Forelimb muscle (tissue), 1 donor: ENCODE measurements at regions not wholly inside any gene's neighbourhood (a gene's known extent, or its start where the extent isn't known, plus 50 kb on each side); places are given as distances from the start of the nearest gene placed in this dataset.
"Not testable (repeated sequence)": the region's sequence is repeated elsewhere in the genome, so short reads cannot be mapped to it uniquely, and the experiment has no call there.

ENCODE experiments used
- DNase-seq: peaks from one replicate; pipeline ENCODE4 v3.0.0-alpha.2; 2013; ENCODE audit warnings: low read depth

DNA sequence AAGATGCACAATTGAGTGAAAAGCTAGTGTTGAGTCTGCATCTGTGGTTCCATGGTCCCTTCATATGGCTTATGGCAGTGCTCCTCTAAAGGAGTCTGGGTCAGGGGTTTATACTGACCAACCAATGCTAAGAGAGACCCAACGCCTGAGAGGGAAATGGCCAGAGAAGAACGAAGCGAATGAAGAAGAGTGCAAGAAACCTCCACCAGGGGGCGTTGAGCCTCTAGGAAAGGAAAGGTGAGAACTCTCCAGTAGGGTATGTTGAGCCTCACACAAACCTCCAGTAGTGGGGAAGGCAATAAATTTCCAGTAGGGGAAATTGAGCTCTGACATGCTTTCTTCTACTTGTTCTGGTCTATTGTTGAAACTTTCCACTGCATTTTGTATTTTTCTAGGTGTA, 470.6 kb downstream of the PRDM9 start:
- DNase-seq, result no peak

DNA sequence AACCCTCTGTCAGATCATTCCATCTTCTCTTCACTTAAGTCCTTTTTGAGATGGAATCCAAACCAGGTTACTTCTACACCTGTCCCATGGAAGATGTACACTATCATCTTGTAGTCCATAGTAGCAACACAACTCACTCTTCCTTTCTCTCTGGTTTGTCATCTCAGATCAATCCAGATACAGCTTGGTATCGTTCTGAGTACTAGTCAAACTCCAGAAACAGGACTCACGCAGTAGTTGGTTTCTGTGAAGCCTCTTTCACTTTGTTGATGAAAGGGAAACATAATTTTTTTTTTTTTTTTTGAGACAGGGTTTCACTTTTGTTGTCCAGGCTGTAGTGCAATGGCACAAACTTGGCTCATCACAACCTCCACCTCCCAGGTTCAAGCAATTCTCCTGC, 484.0 kb downstream of the PRDM9 start:
- DNase-seq, result no peak

DNA sequence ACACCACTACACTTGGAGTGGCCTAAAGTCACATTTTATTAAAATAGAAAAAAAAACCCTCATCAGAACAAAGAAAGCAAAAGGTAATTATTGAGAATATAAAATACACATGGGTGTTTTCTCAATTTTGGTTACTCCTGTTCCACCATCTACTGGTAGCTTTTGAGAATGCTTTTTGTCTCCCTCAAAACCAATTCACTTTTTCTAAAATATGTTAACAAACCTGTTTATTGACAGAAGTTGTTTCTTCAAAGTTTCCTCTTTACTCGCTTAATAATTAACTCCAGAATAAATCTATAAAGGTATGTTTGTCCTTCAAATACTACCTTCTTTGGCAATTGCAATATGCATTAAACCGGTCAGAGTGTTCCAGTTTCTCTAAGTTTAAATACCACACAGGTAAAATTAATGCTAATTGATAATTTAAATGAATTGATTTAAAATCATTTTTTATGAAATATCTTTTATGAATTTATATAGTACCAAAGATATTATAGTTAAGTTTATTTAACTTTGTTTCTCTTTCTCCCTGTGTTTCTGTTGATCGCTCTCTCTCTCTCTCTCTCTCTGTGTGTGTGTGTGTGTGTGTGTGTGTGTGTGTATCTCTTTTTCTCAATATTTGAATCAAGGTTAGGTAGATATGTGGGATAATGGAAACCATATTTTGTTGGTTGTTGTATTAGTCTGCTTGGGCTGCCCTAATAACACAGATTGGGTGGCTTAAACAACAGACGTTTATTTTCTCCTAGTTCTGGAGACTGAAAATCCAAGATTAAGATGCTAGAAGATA, 487.4 kb downstream of the PRDM9 start:
- DNase-seq, result no peak

DNA sequence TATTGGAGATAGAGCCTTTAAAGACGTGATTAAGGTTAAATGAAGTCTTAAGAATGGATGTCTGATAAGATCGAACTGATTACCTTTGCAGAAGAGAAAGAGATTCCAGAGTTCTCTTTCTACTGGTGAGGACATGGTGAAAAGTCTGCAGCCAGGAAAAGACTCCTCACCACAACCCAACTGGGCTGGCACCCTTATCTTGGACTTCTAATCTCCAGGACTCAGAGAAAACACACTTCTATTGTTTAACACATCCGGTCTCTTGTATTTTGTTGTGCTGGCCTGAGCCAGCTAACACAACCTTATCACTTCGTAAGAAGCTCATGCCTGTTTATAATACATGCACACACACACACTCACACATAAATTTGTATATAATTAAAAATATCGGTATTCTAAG, 489.1 kb downstream of the PRDM9 start:
- no peak for DNase-seq

DNA sequence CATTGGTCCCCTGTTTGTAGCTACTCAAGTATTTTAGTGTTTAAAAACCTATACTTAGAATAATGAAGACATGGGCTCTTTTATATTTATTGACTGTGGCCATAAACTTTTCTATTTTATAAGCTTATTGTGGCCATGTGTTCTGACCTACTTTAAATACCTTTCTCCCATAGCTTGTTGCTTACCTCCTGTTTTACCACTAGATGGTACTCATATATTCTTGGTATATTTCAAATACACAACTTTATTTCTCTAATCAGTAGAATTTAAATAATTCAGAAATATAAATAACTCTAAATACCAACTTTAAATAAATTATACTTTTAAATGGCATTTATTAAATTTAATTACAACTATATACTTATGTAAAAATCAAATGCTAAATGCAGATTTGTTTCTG, 498.0 kb downstream of the PRDM9 start:
- no peak for DNase-seq

DNA sequence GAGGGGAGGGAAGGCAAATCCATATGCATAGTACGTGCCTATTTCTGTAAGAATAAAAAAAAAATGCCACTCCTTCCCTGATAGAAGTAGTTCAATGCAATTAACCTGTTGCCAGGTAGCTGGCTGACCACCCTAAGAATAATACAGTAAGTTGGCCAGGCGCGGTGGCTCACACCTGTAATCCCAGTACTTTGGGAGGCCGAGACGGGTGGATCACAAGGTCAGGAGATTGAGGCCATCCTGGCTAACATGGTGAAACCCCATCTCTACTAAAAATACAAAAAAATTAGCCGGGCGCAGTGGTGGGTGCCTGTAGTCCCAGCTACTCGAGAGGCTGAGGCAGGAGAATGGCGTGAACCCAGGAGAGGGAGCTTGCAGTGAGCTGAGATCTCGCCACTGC, 510.3 kb downstream of the PRDM9 start:
- not testable (repeated sequence) for DNase-seq

DNA sequence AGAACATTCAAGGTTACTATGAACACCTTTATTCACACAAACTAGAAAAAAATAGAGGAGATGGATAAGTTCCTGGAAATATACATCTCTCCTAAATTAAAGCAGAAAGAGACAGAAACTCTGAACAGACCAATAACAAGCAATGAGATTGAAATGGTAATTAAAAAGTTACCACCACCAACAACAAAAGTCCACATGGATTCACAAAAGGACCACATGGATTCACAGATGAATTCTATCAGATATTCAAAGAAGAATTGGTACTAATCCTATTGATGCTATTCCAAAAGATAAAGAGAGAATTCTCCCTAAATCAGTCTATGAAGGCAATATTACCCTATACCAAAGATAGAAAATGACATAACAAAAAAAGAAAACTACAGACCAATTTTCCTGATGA, 518.9 kb downstream of the PRDM9 start:
- no peak for DNase-seq

DNA sequence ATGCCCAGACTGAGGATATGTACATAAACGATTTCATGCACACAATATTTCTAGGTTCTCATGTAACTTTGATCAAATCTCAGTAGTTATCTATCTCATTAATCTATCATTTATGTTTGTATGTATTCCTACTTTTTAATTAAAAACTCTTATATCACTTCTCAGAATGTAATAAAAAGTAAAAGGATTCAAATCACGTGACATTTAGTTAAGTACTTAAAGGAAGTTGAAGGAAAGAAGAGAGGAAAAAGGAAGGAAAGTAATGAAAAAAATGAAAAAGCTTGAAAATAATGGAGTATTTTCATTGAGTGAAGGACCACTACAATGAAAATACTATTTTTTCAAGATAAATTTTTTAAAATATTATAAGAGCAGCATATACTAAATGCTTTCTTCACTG, 535.3 kb downstream of the PRDM9 start:
- no peak for DNase-seq

DNA sequence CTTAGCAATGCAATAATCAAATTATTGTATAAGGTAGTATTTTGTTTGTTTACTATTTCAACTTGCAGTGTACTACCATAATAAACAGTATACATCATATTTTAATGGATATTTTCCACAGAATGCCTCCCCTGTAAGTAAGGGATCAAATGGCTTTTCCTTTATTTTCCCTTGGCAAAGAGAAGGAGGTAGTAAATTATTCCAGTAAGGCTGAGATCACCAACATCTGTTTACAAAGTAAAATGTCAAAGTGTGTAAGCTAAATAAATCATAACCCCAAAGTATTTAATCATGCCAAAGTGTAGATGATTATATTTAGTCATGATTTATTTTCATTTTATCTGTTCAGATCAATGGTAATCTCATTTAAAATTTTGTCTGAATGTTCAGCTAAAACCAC, 537.6 kb downstream of the PRDM9 start:
- DNase-seq, result no peak

DNA sequence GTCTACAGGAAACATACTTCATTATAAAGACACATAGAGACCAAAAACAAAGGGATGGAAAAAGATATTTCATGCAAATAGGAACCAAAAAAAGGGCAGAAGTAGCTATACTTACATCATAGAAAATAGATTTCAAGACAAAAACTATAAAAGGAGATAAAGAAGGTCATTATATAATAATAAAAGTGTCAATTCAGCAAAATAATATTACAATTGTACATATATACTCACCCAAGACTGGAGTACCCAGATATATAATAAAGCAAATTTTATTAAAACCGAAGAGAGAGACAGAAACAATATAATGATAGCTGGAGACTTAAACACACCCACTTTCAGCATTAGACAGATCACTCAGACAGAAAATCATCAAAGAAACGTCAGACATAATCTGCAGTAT, 546.3 kb downstream of the PRDM9 start:
- no peak for DNase-seq

DNA sequence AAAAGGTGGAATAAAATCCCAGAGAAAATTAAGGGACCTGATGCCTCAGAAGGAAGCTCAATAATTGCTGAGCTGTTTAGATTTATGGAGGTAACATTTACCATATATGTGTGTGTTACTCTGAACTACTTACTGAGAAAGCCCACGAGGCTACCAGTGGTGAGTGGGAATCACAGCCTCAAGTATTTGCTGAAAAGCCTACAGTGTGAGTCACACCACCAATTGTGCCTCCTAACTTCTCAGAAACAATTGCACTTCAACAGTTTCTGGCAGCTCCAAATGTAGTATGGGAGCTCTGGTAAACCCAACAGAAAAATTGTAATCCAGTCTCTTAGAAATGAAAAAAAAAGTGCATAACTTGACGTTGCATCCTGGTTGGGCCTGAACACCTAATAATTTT, 551.6 kb downstream of the PRDM9 start:
- DNase-seq, result no peak

DNA sequence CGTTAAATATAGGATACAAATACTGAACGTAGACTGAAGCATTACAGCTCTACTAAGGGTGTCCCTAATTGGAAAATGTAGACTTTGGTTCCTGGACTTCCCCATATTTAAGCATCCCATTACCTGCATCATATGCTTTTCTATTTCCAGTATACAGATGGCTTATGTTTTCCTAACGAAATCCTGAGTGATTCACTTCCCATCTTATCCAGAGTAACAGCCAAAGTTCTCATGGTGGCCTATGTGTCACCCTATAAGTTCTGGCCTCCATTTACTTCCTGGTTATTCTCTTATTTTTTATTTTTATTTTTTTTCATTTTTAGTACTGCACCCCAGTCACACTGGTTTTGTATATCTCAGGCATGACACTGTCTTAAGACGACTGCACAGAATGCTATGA, 552.3 kb downstream of the PRDM9 start:
- DNase-seq, result no peak

DNA sequence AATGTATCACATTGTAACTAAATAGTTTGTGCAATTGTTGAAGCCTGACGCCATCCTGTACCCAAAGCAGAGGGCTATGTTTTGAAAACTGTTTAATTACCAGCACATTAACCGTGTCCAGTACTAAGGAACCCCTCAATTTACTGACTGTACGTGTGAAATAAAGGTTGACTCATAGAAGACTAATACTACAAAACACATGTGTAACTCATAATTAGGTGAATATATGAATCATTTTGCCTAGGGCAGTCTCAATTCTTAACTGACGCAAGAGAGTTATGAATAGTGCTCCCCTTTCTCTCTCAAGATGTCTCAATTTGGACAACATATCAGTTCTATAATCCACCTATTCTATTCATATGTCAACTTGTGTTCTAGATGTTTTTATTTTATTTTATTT, 558.4 kb downstream of the PRDM9 start:
- DNase-seq, result no peak

DNA sequence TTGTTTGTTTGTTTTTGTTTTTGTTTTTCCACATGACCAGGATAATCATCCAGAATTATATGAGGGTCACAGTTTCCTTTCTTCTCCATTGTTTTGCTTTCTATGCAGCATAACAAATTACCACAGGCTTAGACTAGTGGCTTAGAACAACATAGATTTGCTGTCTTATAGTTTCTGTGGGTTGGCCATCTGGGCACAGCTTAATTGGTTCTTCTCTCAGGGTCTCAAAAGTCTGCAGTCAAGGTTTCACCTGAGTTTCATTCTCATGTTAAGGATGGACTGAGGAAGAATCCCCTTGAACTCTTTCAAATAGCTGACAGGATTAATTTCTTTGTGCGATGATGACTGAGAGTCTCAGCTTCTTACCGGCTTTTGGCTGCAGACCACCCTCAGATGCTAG, 559.8 kb downstream of the PRDM9 start:
- no peak for DNase-seq

DNA sequence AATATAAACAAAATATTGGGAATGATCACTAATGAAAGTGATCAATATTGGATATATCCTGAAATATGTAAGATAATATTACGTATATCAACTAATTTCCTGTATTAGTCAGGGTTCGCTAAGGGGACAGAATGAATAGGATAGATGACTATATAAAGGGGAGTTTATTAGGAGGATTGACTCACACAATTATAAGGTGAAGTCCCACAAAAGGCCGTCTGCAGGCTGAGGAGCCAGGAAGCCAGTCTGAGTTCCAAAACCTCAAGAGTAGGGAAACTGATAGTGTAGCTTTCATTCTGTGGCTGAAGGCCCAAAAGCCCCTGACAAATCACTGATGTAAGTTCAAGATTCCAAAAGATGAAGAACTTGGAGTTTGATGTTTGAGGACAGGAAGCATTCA, 561.1 kb downstream of the PRDM9 start:
- DNase-seq, result no peak

DNA sequence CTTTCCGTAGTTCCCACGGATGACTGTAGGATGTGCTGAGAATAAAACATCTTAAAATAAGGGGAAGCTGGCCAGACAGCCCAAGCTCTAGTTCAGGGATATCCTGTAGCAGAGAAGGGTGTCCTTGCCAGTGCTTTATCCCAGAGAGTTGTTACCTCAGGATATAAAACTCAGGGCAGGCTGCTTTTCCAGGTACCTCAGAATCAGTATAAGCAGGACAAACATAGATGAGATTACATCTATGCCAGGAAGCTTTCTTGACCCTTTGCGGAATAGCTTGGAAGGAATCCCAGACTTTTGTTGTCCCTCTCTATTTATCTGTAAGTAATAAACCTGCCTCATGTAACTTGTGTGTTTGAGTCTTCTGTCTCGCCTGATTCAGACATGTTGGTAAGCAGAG, 565.7 kb downstream of the PRDM9 start:
- no peak for DNase-seq

DNA sequence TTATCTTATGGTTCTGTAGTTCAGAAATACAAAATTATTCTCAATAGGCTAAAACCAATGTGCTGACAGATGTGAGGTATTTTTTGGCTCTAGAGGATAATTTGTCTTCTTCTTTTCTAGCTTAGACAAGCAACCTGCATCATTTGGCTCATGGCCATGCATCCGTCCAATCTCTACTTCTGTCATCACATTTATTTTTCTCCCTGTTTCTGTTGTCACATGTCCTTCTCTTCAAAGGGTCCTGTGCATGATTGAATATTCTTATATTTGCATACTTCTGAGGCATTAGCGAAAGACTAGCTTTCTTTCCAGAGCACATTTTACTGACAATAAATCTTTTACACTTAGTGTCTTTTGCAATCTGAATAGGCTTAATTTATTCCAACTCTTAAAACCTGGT, 564.7 kb downstream of the CDH10 start:
- peak; percentile 24 for DNase-seq

DNA sequence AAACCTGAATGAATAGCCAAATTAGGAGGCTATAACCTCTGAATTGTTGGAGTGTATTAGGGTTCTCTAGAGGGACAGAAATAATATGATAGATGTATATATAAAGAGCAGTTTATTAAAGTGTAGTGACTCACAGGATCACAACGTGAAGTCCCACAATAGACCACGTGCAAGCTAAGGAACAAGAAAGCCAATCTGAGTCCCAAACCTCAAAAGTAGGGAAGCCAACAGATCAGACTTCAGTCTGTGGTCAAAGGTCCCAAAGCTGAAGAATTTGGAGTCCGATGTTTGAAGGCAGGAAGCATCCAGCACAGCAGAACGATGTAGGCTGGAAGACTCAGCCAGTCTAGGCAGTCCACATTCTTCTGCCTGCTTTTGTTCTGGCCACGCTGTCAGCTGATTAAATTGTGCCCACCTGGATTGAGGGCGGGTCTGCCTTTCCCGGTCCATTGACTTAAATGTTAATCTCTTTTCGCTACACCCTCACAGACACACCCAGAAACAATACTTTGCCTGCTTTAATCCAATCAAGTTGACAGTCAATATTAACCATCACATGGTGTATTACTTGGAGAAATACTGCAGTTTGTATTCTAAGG, 550.6 kb downstream of the CDH10 start:
- no peak for DNase-seq

DNA sequence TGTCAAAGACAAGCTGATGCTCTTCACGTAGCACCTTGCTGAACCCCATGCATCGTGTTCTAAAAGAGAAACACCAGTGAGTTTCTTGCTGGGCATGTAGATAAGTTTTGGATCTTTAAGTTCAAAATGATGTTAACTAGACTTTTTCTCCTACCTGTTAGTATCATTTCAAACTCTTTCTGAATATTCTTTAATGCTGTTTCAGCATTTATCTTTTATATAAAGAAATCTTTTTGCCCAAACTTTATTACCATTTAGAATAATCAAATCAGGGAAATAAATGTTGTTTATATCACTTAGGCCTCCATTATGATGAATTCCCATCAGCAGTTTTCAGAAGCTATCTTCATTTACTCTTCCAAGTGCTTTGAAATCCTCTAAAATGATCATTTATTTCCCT, 542.8 kb downstream of the CDH10 start:
- DNase-seq, result no peak

DNA sequence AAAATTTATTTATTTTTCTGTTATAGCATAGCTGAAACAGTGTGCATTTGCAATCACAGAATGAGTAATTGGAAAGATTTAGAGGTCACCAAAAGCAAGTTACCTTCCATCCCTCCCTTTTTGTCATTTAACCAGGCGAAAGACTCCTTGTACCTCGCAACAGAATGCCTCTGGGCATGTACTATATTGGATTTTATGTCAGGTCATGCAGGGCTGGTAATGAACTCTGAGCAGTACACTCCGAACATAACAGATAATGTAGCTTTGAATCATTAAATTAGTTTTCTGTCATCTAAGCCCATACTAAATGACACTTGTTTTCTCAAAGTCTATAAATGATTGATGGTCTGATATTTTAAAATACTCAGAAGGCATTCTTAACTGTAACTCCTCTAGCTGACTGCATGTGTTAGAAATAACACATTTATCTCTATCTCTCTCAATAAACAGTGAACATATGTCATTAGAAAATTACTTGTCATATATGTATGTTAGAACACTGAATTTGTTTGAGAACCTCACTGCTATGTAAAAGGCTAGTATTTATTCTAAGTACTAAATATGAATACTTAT, 541.2 kb downstream of the CDH10 start:
- DNase-seq, result no peak

DNA sequence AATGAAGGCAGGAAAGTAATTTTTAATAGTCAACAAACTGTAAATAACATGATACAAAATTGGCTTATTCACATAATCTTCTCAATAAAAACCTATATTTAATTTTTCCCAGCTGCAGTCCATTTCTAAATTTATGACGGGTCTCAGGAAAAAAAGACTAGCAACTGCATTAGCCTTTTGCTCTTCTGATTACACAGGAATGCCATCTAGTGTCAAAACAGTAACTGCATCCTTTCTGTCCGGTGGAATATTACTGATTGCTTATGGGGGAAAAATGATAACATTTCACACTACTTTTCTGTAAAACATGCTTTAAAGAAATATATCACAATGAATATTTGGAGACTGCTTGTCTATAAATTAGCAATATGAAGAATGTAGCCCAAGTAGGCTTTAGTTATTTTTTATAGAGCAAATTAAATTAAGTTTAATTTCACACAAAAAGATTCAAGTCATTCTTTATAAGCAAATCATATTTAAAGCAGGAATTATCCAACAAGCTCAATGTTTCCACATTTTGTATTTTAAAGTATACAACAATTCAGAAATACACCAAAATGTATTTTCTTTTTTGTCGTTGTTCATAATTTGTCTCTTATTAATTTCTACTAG, 534.7 kb downstream of the CDH10 start:
- DNase-seq, result peak; percentile 17

DNA sequence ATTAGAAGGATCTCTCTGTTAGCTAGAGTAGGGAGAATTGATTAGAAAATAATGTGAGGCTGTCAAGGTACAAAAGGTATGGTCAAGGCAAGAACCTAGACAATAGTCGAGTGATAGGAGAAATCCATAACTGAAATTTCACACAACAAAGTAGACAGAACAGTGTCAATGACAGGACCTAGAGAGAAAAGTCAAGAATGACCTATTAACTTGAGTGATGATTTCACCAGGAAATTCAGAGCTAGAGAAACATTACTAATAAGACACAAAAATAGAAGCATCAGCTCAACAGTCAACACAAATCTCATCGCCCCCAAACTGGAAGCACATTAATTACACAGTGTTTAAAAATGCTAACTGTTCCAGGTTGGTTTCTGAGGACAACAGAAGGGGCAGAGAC, 532.4 kb downstream of the CDH10 start:
- DNase-seq, result no peak

DNA sequence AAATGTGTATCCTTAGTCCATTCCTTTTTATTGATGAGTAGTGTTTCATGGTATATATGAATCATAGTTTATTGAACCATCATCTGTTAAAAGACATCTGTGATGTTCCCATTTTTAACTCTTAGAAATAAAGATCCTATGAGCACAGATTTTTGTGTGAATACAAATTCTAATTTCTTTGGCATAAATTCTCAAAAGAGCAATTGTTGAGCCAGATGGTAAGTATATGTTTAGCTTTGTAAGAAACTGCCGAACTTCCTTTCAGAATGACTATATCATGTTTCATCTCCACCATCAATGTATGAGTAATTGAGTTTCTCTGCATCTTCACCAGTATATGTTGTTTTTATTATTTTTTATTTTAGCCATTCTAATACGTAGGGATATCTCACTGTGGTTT, 526.4 kb downstream of the CDH10 start:
- no peak for DNase-seq
